Activated T-cell treated with anti-CD3 and anti-CD28 coated beads, Interleukin-2, amount 50 U/mL, for 72 hours (primary cell): ENCODE measurements at regions not wholly inside any gene's neighbourhood (a gene's known extent, or its start where the extent isn't known, plus 50 kb on each side); places are given as distances from the start of the nearest gene placed in this dataset.
"Not testable (repeated sequence)": the region's sequence is repeated elsewhere in the genome, so short reads cannot be mapped to it uniquely, and the experiment has no call there.

ENCODE experiments used
- ATAC-seq, 2 donors: fragments of 150-1000 bp; cut with Tn5 transposase; replicated peaks in 1 of 2; 2 replicates each; pipeline ENCODE4 v1.10.0; 2021; ENCODE audit warnings: moderate library complexity in 2 of 2, mild to moderate bottlenecking in 1 of 2
- DNase-seq, 2 donors: peaks; one replicate each; pipeline ENCODE4 v3.0.0; 2021 to 2022; ENCODE audit warnings: mixed read lengths in 1 of 2
- H3K27ac Mint-ChIP-seq: one replicate; pipeline ENCODE4 v1.8.0; 2022; ENCODE audit warnings: mild to moderate bottlenecking, moderate library complexity, mixed read lengths
- H3K27me3 Mint-ChIP-seq: one replicate; pipeline ENCODE4 v1.8.0; 2022; ENCODE audit warnings: low read depth, mixed read lengths
- H3K36me3 Mint-ChIP-seq, 2 donors: one replicate each; pipeline ENCODE4 v1.8.0; 2022; ENCODE audit warnings: mixed read lengths in 2 of 2, mild to moderate bottlenecking in 1 of 2; ENCODE audit not compliant: insufficient read depth in 2 of 2
- H3K4me1 Mint-ChIP-seq: one replicate; pipeline ENCODE4 v1.8.0; 2022; ENCODE audit warnings: low read depth, mixed read lengths
- H3K4me3 Mint-ChIP-seq, 2 donors: one replicate each; pipeline ENCODE4 v1.8.0; 2022; ENCODE audit warnings: mild to moderate bottlenecking in 2 of 2, mixed read lengths in 2 of 2, moderate library complexity in 2 of 2
- H3K9me3 Mint-ChIP-seq, 2 donors: one replicate each; pipeline ENCODE4 v1.8.0; 2022; ENCODE audit warnings: mixed read lengths in 2 of 2

- not testable (repeated sequence) for H3K36me3 Mint-ChIP-seq, H3K4me3 Mint-ChIP-seq, DNase-seq, H3K9me3 Mint-ChIP-seq, H3K27me3 Mint-ChIP-seq, ATAC-seq, H3K27ac Mint-ChIP-seq, H3K4me1 Mint-ChIP-seq
These were observed 467.5 kb upstream of the TNC start for GRCh38 chr9:115585458-115585857.

GRCh38 chr9:115587310-115587709 is 469.4 kb upstream of the TNC start:
- no peaks in the 10 kb centered on the region for H3K4me1 Mint-ChIP-seq
- no peaks in the 10 kb centered on the region for H3K36me3 Mint-ChIP-seq
- H3K27me3 Mint-ChIP-seq: no peaks in the 10 kb centered on the region
- H3K27ac Mint-ChIP-seq: no peak overlapping the region
- no peak for ATAC-seq
- no peak overlapping the region for H3K4me3 Mint-ChIP-seq
- DNase-seq: no peak
- H3K9me3 Mint-ChIP-seq: no peaks in the 10 kb centered on the region

GRCh38 chr9:115590011-115590410 is 472.1 kb upstream of the TNC start:
- Mint-ChIP-seq H3K27ac (no peak overlapping the region), H3K9me3 (no peaks in the 10 kb centered on the region), H3K36me3 (no peaks in the 10 kb centered on the region), H3K27me3 (peaks cover 15% of the 10 kb centered on the region), H3K4me1 (no peaks in the 10 kb centered on the region), H3K4me3 (no peak overlapping the region)
- DNase-seq (no peak), ATAC-seq (no peak)

GRCh38 chr9:115591584-115591984 is 473.6 kb upstream of the TNC start:
- Mint-ChIP-seq H3K36me3 (no peaks in the 10 kb centered on the region), H3K27me3 (peaks cover 24% of the 10 kb centered on the region), H3K4me3 (no peak overlapping the region), H3K4me1 (no peaks in the 10 kb centered on the region), H3K9me3 (no peaks in the 10 kb centered on the region), H3K27ac (no peak overlapping the region)
- DNase-seq (peak in 1 of 2 donors; percentile 17), ATAC-seq (no peak)

GRCh38 chr9:115593587-115594091 is 475.7 kb upstream of the TNC start:
- Mint-ChIP-seq H3K4me3 (no peak overlapping the region), H3K4me1 (no peaks in the 10 kb centered on the region), H3K27me3 (peaks cover 25% of the 10 kb centered on the region), H3K27ac (no peak overlapping the region), H3K36me3 (no peaks in the 10 kb centered on the region), H3K9me3 (no peaks in the 10 kb centered on the region)
- DNase-seq (peak in 1 of 2 donors; percentile 13), ATAC-seq (no peak)

- Mint-ChIP-seq H3K4me3 (no peak overlapping the region), H3K9me3 (no peaks in the 10 kb centered on the region), H3K27ac (no peak overlapping the region), H3K36me3 (no peaks in the 10 kb centered on the region), H3K4me1 (no peaks in the 10 kb centered on the region), H3K27me3 (peaks cover 25% of the 10 kb centered on the region)
- ATAC-seq: no peak
- no peak for DNase-seq
These were observed 476.6 kb upstream of the TNC start for GRCh38 chr9:115594557-115594956.

GRCh38 chr9:115596021-115596745 is 478.2 kb upstream of the TNC start:
- peaks cover 25% of the 10 kb centered on the region for H3K27me3 Mint-ChIP-seq
- no peaks in the 10 kb centered on the region for H3K9me3 Mint-ChIP-seq
- DNase-seq (no peak), ATAC-seq (no peak)
- no peak overlapping the region for H3K27ac Mint-ChIP-seq
- no peaks in the 10 kb centered on the region for H3K4me1 Mint-ChIP-seq
- H3K36me3 Mint-ChIP-seq: no peaks in the 10 kb centered on the region
- no peak overlapping the region for H3K4me3 Mint-ChIP-seq

GRCh38 chr9:115596746-115597080 is 478.8 kb upstream of the TNC start:
- Mint-ChIP-seq H3K27ac (no peak overlapping the region), H3K4me3 (no peak overlapping the region), H3K9me3 (no peaks in the 10 kb centered on the region), H3K36me3 (no peaks in the 10 kb centered on the region), H3K4me1 (no peaks in the 10 kb centered on the region), H3K27me3 (peaks cover 25% of the 10 kb centered on the region)
- DNase-seq (no peak), ATAC-seq (no peak)

- Mint-ChIP-seq H3K4me1 (no peaks in the 10 kb centered on the region), H3K4me3 (no peak overlapping the region), H3K27ac (no peak overlapping the region), H3K27me3 (peaks cover 25% of the 10 kb centered on the region), H3K36me3 (no peaks in the 10 kb centered on the region), H3K9me3 (no peaks in the 10 kb centered on the region)
- DNase-seq (no peak), ATAC-seq (no peak)
These were observed 479.5 kb upstream of the TNC start for GRCh38 chr9:115597330-115597895.

GRCh38 chr9:115598751-115599150 is 480.8 kb upstream of the TNC start:
- Mint-ChIP-seq H3K4me3 (no peak overlapping the region), H3K27ac (no peak overlapping the region), H3K36me3 (no peaks in the 10 kb centered on the region), H3K27me3 (peaks cover 18% of the 10 kb centered on the region), H3K4me1 (no peaks in the 10 kb centered on the region), H3K9me3 (no peaks in the 10 kb centered on the region)
- DNase-seq (no peak), ATAC-seq (no peak)

GRCh38 chr9:115599898-115600297 is 481.9 kb upstream of the TNC start:
- H3K9me3 Mint-ChIP-seq: no peaks in the 10 kb centered on the region
- H3K27me3 Mint-ChIP-seq: peaks cover 9% of the 10 kb centered on the region
- H3K4me3 Mint-ChIP-seq: no peak overlapping the region
- no peaks in the 10 kb centered on the region for H3K36me3 Mint-ChIP-seq
- ATAC-seq (no peak), DNase-seq (no peak)
- H3K4me1 Mint-ChIP-seq: no peaks in the 10 kb centered on the region
- no peak overlapping the region for H3K27ac Mint-ChIP-seq

- Mint-ChIP-seq H3K27ac (no peak overlapping the region), H3K9me3 (no peaks in the 10 kb centered on the region), H3K4me1 (no peaks in the 10 kb centered on the region), H3K36me3 (no peaks in the 10 kb centered on the region), H3K4me3 (no peak overlapping the region), H3K27me3 (peaks cover 2% of the 10 kb centered on the region)
- no peak for ATAC-seq
- DNase-seq: no peak
These were observed 483.5 kb upstream of the TNC start for GRCh38 chr9:115601434-115601833.

- H3K27ac Mint-ChIP-seq: no peak overlapping the region
- no peaks in the 10 kb centered on the region for H3K36me3 Mint-ChIP-seq
- ATAC-seq (no peak), DNase-seq (no peak)
- H3K4me3 Mint-ChIP-seq: no peak overlapping the region
- H3K27me3 Mint-ChIP-seq: no peaks in the 10 kb centered on the region
- H3K4me1 Mint-ChIP-seq: no peaks in the 10 kb centered on the region
- no peaks in the 10 kb centered on the region for H3K9me3 Mint-ChIP-seq
These were observed 487.0 kb upstream of the TNC start for GRCh38 chr9:115604831-115605483.
